Motor neuron (in vitro differentiated cells): ENCODE measurements at regions not wholly inside any gene's neighbourhood (a gene's known extent, or its start where the extent isn't known, plus 50 kb on each side); places are given as distances from the start of the nearest gene placed in this dataset.
"Not testable (repeated sequence)": the region's sequence is repeated elsewhere in the genome, so short reads cannot be mapped to it uniquely, and the experiment has no call there.

Experiments
- ATAC-seq, 8 experiments: fragments of 200-7000 bp; cut with Tn5 transposase; replicated peaks in 6 of 8; 2 replicates each; pipeline ENCODE4 v1.8.0; 2021; ENCODE audit warnings: mild to moderate bottlenecking in 8 of 8, moderate library complexity in 8 of 8
- H3K27ac ChIP-seq, 2 donors: fragments of 250-450 bp; sonication (Bioruptor Pico); 2 replicates each; pipeline ENCODE4 v1.9.0; 2021; ENCODE audit warnings: antibody characterized with exemption in 2 of 2, mild to moderate bottlenecking in 2 of 2, moderate library complexity in 1 of 2
- H3K4me1 ChIP-seq, 2 donors: fragments of 250-450 bp; sonication (Bioruptor Pico); replicated peaks in 1 of 2; 2 replicates each; pipeline ENCODE4 v1.6.1; 2021; ENCODE audit warnings: antibody characterized with exemption in 2 of 2, mild to moderate bottlenecking in 2 of 2, moderate library complexity in 1 of 2
- H3K4me3 ChIP-seq, 5 donors: fragments of 250-450 bp; sonication (Bioruptor Pico); 2 replicates each; pipeline ENCODE4 v1.9.0; 2021; ENCODE audit warnings: antibody characterized with exemption in 5 of 5, mild to moderate bottlenecking in 5 of 5, moderate library complexity in 4 of 5
- WGBS, 10 experiments: fragments of 450-650 bp; shearing (Covaris generic); methylation state at CpG; one replicate each; pipeline ENCODE4 v1.0.0; 2022; 5-methylcytosine and 5-hydroxymethylcytosine counted together
- in situ Hi-C, 9 experiments: fragments of 400-800 bp; cut with MboI; loops; one replicate each; pipeline ENCODE4 v1.15.0; 2021; ENCODE audit warnings: low sequenced_read_pairs in 9 of 9, low pct_unique_long_range_greater_than_20kb in 2 of 9; ENCODE audit not compliant: unreplicated experiment in 9 of 9

- WGBS, 10 experiments: 5 to 88% (median 50%) methylated on average over 2 to 8 of the region's 8 CpGs
- H3K4me3 ChIP-seq, in situ Hi-C loops, H3K27ac ChIP-seq, ATAC-seq, H3K4me1 ChIP-seq: not testable (repeated sequence)
Observed at GRCh38 chr15:24139622-24140021, 452.5 kb upstream of the NDN start.

GRCh38 chr15:24145070-24145469 lies 458.0 kb upstream of the NDN start:
- ATAC-seq, H3K4me3 ChIP-seq, in situ Hi-C loops, H3K4me1 ChIP-seq, H3K27ac ChIP-seq: not testable (repeated sequence)
- 0 to 98% (median 47%) methylated on average over 1 to 7 of the region's 8 CpGs; no CpG with 5 or more reads in 1 of the 10 experiments for WGBS, 10 experiments

GRCh38 chr15:24146251-24146650 lies 459.1 kb upstream of the NDN start:
- Histone ChIP-seq H3K4me3 (no peak overlapping the region), H3K4me1 (no peaks in the 10 kb centered on the region), H3K27ac (no peak overlapping the region)
- 6 to 83% (median 60%) methylated on average over 1 to 2 of the region's 2 CpGs; no CpG with 5 or more reads in 3 of the 10 experiments for WGBS, 10 experiments
- in situ Hi-C loops: no loop called here
- ATAC-seq: no peak

GRCh38 chr15:24150542-24150941 lies 463.4 kb upstream of the NDN start:
- in situ Hi-C loops: loop anchor here in 1 of 9 experiments (25.0 kb wide), 1 partner anchor 88 kb away; no protein-coding TSS in a partner anchor
- ATAC-seq: no peak
- H3K4me3 ChIP-seq: no peak overlapping the region
- WGBS, 10 experiments: 0 to 94% (median 70%) methylated on average over 1 to 2 of the region's 2 CpGs
- H3K27ac ChIP-seq: no peak overlapping the region
- no peaks in the 10 kb centered on the region for H3K4me1 ChIP-seq

GRCh38 chr15:24158306-24158705 lies 471.2 kb upstream of the NDN start:
- H3K27ac ChIP-seq, ATAC-seq, H3K4me3 ChIP-seq, H3K4me1 ChIP-seq: not testable (repeated sequence)
- in situ Hi-C loops: loop anchor here in 1 of 9 experiments (25.0 kb wide), 1 partner anchor 96 kb away; no protein-coding TSS in a partner anchor
- 0 to 20% methylated on average over 1 of the region's 1 CpG; no CpG with 5 or more reads in 8 of the 10 experiments for WGBS, 10 experiments

- not testable (repeated sequence) for H3K27ac ChIP-seq
Observed at GRCh38 chr15:24165512-24165911, 478.4 kb upstream of the NDN start.

GRCh38 chr15:24202297-24202696 lies 473.3 kb upstream of the NPAP1 start:
- in situ Hi-C loops, ATAC-seq, H3K4me1 ChIP-seq, H3K4me3 ChIP-seq, H3K27ac ChIP-seq: not testable (repeated sequence)
- 0 to 60% (median 21%) methylated on average over 1 to 2 of the region's 2 CpGs; no CpG with 5 or more reads in 3 of the 10 experiments for WGBS, 10 experiments

More at GRCh38 chr15:24165512-24165911, 478.4 kb upstream of the NDN start:
- H3K4me1 ChIP-seq, H3K4me3 ChIP-seq: not testable (repeated sequence)
- WGBS, 10 experiments: 0% methylated on average over 1 of the region's 3 CpGs; no CpG with 5 or more reads in 9 of the 10 experiments
- peak in 5 of 8 experiments; percentile 52 to 82 (median 66) for ATAC-seq
- in situ Hi-C loops: loop anchor here in 1 of 9 experiments (25.0 kb wide), 1 partner anchor 103 kb away; no protein-coding TSS in a partner anchor

GRCh38 chr15:24211742-24212476 lies 463.7 kb upstream of the NPAP1 start:
- WGBS, 10 experiments: 0 to 100% (median 10%) methylated on average over 1 to 2 of the region's 6 CpGs; no CpG with 5 or more reads in 2 of the 10 experiments
- H3K27ac ChIP-seq, in situ Hi-C loops, H3K4me3 ChIP-seq, H3K4me1 ChIP-seq: not testable (repeated sequence)
- ATAC-seq: peak in 3 of 8 experiments; percentile 33 to 86 (median 42)

GRCh38 chr15:24223739-24224138 lies 451.8 kb upstream of the NPAP1 start:
- no peaks in the 10 kb centered on the region for H3K4me1 ChIP-seq
- ATAC-seq: no peak
- in situ Hi-C loops: no loop called here
- H3K4me3 ChIP-seq: no peak overlapping the region
- no peak overlapping the region for H3K27ac ChIP-seq
- WGBS, 10 experiments: 0 to 94% (median 48%) methylated on average over 2 to 6 of the region's 7 CpGs; no CpG with 5 or more reads in 2 of the 10 experiments

GRCh38 chr15:24224161-24224560 lies 451.4 kb upstream of the NPAP1 start:
- Histone ChIP-seq H3K4me3 (no peak overlapping the region), H3K27ac (no peak overlapping the region), H3K4me1 (no peaks in the 10 kb centered on the region)
- ATAC-seq: no peak
- in situ Hi-C loops: no loop called here
- WGBS, 10 experiments: 20 to 100% (median 71%) methylated on average over 1 of the region's 1 CpG; no CpG with 5 or more reads in 5 of the 10 experiments

- H3K4me3 ChIP-seq, in situ Hi-C loops, H3K4me1 ChIP-seq, H3K27ac ChIP-seq: not testable (repeated sequence)
- peak in 3 of 8 experiments; percentile 54 to 80 (median 56) for ATAC-seq
- WGBS, 10 experiments: 0 to 76% (median 32%) methylated on average over 1 to 6 of the region's 7 CpGs; no CpG with 5 or more reads in 1 of the 10 experiments
Observed at GRCh38 chr15:24228922-24229321, 446.7 kb upstream of the NPAP1 start.

GRCh38 chr15:24233134-24233533 lies 442.4 kb upstream of the NPAP1 start:
- ATAC-seq, H3K4me3 ChIP-seq, H3K4me1 ChIP-seq, in situ Hi-C loops, H3K27ac ChIP-seq: not testable (repeated sequence)
- WGBS, 10 experiments: 0 to 100% (median 20%) methylated on average over 1 to 3 of the region's 3 CpGs; no CpG with 5 or more reads in 5 of the 10 experiments

- H3K27ac ChIP-seq, H3K4me3 ChIP-seq, H3K4me1 ChIP-seq, in situ Hi-C loops: not testable (repeated sequence)
- ATAC-seq: peak in 5 of 8 experiments; percentile 53 to 77 (median 68)
- 10 to 100% (median 28%) methylated on average over 1 to 2 of the region's 5 CpGs; no CpG with 5 or more reads in 7 of the 10 experiments for WGBS, 10 experiments
Observed at GRCh38 chr15:24240580-24240979, 435.0 kb upstream of the NPAP1 start.
